ENCODE measurements at regions not wholly inside any gene's neighbourhood (a gene's known extent, or its start where the extent isn't known, plus 50 kb on each side); places are given as distances from the start of the nearest gene placed in this dataset.

DNA sequence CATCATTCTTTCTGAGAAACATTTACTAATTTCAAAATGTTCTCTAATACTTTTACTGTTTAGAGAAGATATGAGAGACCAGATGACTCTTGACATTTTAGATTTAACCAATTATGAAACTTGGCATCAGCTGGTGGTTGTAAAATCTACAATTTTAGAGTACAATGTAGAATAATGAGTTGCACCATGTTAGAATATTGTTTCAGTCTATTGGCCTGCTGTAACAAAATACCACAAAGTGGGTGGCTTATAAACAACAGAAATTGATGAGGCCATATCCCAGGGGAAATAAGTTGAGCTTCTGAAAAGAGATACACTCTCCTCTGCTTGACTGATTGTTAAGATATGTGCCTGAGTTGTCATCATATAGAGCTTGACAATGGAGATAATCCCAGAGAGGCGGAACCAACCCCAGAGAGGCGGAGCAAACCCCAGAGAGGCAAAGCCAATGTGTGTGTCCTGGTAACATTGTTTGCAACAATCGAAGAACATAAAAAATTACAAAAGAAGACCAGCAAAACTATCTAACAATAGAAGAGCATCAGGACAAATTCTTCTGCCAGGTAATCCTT, 373.0 kb upstream of the SLITRK1 start:
- no peak for TF ChIP-seq POLR2A (IDR thresholded peaks at IDR 0.05; ENCODE audit: low read length)
- TF ChIP-seq GATA1 (IDR thresholded peaks at IDR 0.05; ENCODE audit: low read depth, low read length): no peak

Measured in erythroblast (primary cell).